Right cardiac atrium (tissue), 5 donors: ENCODE measurements at regions not wholly inside any gene's neighbourhood (a gene's known extent, or its start where the extent isn't known, plus 50 kb on each side); places are given as distances from the start of the nearest gene placed in this dataset.

Experiments used
- ATAC-seq, 2 donors: fragments of 200-7000 bp; cut with Tn5 transposase; one replicate each; pipeline versions ENCODE4 v1.8.0 to v1.9.1; 2020; ENCODE audit warnings: moderate library complexity in 2 of 2, mild to moderate bottlenecking in 1 of 2
- DNase-seq, 3 donors: peaks; one replicate each; pipeline ENCODE4 v3.0.0-alpha.2; 2020
- H3K27ac ChIP-seq: one replicate; pipeline ENCODE4 v1.5.1; 2013; ENCODE audit warnings: mild to moderate bottlenecking, low read length, control low read depth, moderate library complexity
- H3K27me3 ChIP-seq: one replicate; pipeline ENCODE4 v1.6.1; 2013; ENCODE audit not compliant: control insufficient read depth, insufficient read depth
- H3K4me1 ChIP-seq: one replicate; pipeline ENCODE4 v1.6.1; 2013; ENCODE audit warnings: low read length; ENCODE audit not compliant: control insufficient read depth, insufficient read depth
- H3K4me3 ChIP-seq: one replicate; pipeline ENCODE4 v1.5.1; 2013; ENCODE audit warnings: low read length, control low read depth
- H3K9me3 ChIP-seq: one replicate; pipeline ENCODE4 v1.6.1; 2013; ENCODE audit warnings: low read length; ENCODE audit not compliant: control insufficient read depth
- WGBS: extraction: QIAGEN DNeasy Blood & Tissue Kit; methylation state at CpG from one replicate; pipeline ENCODE4 v1.1.7; 2013; 5-methylcytosine and 5-hydroxymethylcytosine counted together
- intact Hi-C, 4 donors: fragments of 100-400 bp; cut with DNase I; formaldehyde crosslinking; loops; one replicate each; pipeline versions ENCODE4 v1.11.0 to v1.14.0; 2022 to 2023
- donor health status: healthy with polysubstance abuse.
- donor health status: DM: no; HTN: yes; CAD: no.
- donor health status: DM: no; HTN: no; CAD: no.
- donor health status: DM: no; HTN: yes; CAD: no; lungs with severe emphysema.
- donor health status: DM: yes; HTN: yes; CAD: no.

DNA sequence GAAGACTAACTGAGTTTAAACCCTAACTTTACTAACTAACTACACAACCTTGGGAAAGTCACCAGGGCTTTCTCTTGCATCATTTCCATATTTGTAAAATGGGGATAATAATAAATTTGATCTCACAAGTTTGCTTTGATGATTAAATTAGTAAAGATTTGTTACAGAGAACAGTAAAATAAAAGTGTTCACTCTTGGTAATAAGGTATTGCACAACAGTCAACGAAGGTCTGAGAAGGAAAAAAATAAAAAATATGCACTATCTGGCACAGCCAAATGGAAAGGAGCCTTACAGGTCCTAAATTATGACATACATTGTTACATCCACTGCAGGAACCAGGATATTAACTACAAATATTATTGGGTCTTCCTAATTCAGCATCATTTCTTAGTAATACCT is 160.0 kb upstream of the TMEM161B start:
- Histone ChIP-seq H3K27ac (no peak overlapping the region), H3K4me3 (no peak overlapping the region), H3K9me3 (no peaks in the 10 kb centered on the region), H3K27me3 (no peaks in the 10 kb centered on the region), H3K4me1 (no peaks in the 10 kb centered on the region)
- DNase-seq, result no peak
- intact Hi-C loops, result no loop called here
- 56% methylated on average over 1 of the region's 1 CpG for WGBS
- no peak for ATAC-seq

DNA sequence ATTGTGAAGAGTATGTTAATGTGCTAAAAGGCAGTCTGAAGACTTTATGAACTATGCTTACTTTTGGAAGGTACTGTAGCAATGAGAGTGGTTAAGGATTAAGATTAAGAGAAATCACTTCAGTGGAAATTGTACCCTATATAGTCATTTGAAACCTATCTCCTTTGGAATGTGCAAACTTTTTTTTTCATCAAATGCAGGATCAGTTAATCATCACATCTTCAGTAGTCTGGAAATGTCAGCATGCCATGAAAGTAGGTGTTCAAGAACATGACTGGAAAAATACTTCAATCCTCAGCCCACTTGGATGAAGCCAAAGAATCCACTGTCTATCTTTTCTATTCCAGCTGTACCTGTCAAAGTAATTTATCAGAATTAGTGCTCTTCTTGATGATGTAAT is 157.8 kb upstream of the TMEM161B start:
- intact Hi-C loops, result no loop called here
- Histone ChIP-seq H3K4me3 (no peak overlapping the region), H3K9me3 (no peaks in the 10 kb centered on the region), H3K4me1 (no peaks in the 10 kb centered on the region), H3K27me3 (no peaks in the 10 kb centered on the region), H3K27ac (no peak overlapping the region)
- ATAC-seq (no peak), DNase-seq (no peak)

DNA sequence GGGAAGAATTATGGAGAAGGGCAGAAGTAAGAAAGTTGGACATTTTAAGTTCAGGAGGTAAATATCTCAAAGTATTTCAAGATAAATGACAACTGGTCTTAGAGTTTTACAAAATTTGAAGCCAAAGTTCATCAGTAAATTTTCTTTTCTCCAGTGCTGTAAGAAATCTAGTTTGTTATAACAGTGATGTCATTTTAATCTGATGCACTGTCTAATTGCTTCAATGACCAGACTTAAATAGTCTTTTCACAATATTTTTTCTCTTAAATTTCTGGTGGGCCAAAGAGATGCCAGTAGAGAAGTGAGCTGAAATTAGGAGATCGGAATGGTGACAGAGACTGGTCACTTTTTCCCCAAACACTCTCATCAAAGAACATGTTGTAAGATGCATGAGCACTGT is 156.5 kb upstream of the TMEM161B start:
- WGBS, result 87% methylated on average over 1 of the region's 1 CpG
- H3K27ac ChIP-seq, result no peak overlapping the region
- H3K4me1 ChIP-seq, result no peaks in the 10 kb centered on the region
- intact Hi-C loops, result no loop called here
- no peak for ATAC-seq
- no peaks in the 10 kb centered on the region for H3K27me3 ChIP-seq
- no peak overlapping the region for H3K4me3 ChIP-seq
- H3K9me3 ChIP-seq, result no peaks in the 10 kb centered on the region
- DNase-seq, result no peak

DNA sequence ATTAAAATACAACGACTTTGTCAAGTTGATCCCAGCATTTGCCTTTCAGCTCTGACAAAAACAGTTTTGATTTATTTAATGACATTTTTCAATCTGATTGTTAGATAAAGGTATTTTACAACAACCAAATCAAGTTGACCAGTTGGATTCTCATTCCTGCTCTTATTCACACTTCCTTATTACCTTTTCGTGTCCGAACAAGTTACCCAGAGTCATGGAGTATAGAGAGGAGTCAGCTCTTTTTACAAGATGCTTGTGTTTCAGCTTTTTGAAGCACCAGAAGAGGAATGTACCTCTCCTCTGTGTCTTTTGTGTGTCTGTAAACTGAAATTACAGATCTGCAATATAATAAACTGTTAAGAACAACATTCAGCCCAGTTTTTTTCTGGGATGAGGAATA is 151.3 kb upstream of the TMEM161B start:
- Histone ChIP-seq H3K9me3 (no peaks in the 10 kb centered on the region), H3K4me3 (no peak overlapping the region), H3K27ac (no peak overlapping the region), H3K4me1 (no peaks in the 10 kb centered on the region), H3K27me3 (no peaks in the 10 kb centered on the region)
- no peak for DNase-seq
- WGBS, result 91% methylated on average over 3 of the region's 3 CpGs
- intact Hi-C loops, result no loop called here
- ATAC-seq, result no peak

DNA sequence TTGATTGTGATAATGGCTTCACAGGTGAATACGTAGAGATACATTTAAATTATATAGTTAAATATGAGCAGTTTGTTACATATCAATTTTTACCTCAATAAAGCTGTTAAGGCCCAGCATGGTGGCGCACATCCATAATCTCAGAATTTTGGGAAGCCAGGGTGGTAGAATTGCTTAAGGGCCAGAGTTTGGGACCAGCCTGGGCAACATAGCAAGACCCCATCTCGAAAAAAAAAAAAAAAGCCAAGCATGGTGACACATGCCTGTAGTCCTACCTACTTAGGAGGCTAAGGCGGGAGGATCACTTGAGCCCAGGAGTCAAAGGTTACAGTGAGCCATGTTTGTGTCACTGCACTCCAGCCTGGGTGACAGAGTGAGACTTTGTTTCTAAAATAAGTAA is 138.7 kb upstream of the TMEM161B start:
- no peak overlapping the region for H3K4me3 ChIP-seq
- DNase-seq (no peak), ATAC-seq (no peak)
- H3K27me3 ChIP-seq, result no peaks in the 10 kb centered on the region
- H3K27ac ChIP-seq, result no peak overlapping the region
- H3K9me3 ChIP-seq, result no peaks in the 10 kb centered on the region
- WGBS, result 88% methylated on average over 4 of the region's 4 CpGs
- H3K4me1 ChIP-seq, result no peaks in the 10 kb centered on the region
- intact Hi-C loops, result no loop called here

DNA sequence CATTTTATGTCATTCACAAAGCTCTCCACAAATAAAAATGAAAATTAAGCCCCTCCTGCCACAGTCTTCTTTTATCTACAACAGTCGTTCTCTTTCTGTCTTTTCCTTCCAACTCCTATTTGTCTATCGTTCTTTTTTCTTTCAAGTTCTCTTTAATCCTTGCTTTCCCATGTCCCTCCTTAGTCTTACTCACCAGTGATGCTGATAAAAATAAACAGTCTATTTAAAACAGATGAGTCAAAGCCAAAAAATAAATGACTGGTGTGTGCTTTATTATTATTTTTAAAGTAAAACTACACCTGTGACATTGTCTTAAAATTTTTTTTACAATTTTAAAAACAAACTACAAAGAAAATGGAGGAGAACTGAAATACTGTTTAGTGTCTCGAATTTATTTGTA is 137.1 kb upstream of the TMEM161B start:
- intact Hi-C loops, result no loop called here
- H3K9me3 ChIP-seq, result no peaks in the 10 kb centered on the region
- no peaks in the 10 kb centered on the region for H3K4me1 ChIP-seq
- no peak overlapping the region for H3K4me3 ChIP-seq
- DNase-seq (no peak), ATAC-seq (no peak)
- no peaks in the 10 kb centered on the region for H3K27me3 ChIP-seq
- H3K27ac ChIP-seq, result no peak overlapping the region
- WGBS, result 55% methylated on average over 3 of the region's 3 CpGs

DNA sequence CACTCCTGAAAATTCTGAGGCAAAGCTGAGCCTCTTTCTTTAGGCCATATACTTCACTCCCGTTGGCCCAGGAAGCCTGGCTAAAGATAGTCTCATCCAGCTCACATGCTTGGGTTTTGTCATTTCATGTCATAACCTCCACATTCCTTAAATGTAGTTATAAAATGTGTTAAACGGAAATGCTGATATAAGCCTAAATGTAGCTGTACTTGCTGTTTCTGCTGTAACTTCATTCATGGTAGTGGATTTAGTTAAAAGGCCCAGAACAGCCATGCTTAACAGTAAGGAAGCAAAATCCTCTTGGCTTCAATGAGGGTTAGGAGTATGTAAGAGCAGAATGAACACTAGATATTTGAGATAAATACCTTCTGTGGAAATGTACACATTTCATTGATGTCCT is 135.8 kb upstream of the TMEM161B start:
- H3K27ac ChIP-seq, result no peak overlapping the region
- H3K4me3 ChIP-seq, result no peak overlapping the region
- 57% methylated on average over 2 of the region's 2 CpGs for WGBS
- DNase-seq (no peak), ATAC-seq (no peak)
- no peaks in the 10 kb centered on the region for H3K4me1 ChIP-seq
- intact Hi-C loops, result no loop called here
- H3K9me3 ChIP-seq, result no peaks in the 10 kb centered on the region
- no peaks in the 10 kb centered on the region for H3K27me3 ChIP-seq

DNA sequence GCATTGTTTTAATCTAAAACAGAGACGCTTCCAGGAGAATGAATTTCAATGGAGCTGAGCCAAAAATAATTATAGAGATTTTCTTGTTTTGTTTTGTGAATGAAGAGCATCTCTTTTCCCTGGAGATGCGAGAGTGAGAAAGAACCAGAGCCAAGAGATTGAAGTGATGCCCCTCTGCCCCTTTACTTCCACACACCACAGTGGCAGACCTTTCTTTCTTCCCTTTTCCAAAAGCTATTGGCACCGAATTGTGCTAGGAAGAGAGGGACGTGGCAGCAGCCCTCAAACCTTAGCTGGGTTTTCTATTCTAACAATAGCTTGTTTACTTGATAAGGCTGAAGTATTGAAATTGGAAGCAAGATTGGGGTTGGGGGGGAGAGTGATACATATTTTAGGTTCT is 133.0 kb upstream of the TMEM161B start:
- no peaks in the 10 kb centered on the region for H3K27me3 ChIP-seq
- H3K27ac ChIP-seq, result no peak overlapping the region
- no peak for DNase-seq
- no peaks in the 10 kb centered on the region for H3K9me3 ChIP-seq
- intact Hi-C loops, result no loop called here
- no peak overlapping the region for H3K4me3 ChIP-seq
- ATAC-seq, result no peak
- peaks cover 2% of the 10 kb centered on the region for H3K4me1 ChIP-seq
- WGBS, result 25% methylated on average over 4 of the region's 4 CpGs

DNA sequence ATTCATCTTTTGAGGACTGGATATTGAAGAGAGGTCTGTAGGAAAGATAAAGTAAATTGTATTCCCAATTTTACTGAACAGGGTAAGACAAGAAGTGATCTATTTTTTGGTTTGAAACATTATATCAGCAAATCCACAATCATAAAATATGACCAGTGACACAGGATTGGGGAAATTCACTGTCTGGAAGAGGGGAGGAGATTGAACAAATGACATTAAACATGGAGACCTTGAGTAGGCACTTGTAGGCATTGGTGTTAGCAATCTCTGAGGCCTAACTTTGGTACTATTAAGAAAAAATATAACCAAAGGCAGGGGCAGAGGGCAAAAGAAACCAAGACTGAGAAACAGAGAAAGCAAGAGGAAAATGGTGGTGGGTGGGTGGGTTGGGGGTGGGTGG is 132.6 kb upstream of the TMEM161B start:
- Histone ChIP-seq H3K9me3 (no peaks in the 10 kb centered on the region), H3K27me3 (no peaks in the 10 kb centered on the region), H3K27ac (no peak overlapping the region), H3K4me1 (peaks cover 2% of the 10 kb centered on the region), H3K4me3 (no peak overlapping the region)
- ATAC-seq, result no peak
- no peak for DNase-seq
- intact Hi-C loops, result no loop called here

DNA sequence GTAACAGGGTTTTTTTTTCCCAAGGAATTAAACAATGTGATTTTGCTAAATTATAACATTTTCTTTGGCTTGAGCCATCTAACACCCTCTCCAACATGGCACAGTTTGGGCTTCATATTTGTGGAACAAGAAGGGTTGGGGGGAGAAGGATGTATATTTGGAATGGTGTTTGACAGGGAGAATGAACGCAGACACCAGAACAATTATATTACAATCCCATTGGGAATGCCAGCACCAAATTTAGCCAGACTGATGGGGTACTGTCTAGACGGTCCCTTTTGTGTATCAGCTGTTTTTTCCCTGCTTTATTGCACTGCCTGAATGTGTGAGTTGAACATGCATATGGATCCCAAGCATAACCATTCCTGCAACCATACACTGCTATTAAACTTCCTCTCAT is 130.9 kb upstream of the TMEM161B start:
- Histone ChIP-seq H3K9me3 (no peaks in the 10 kb centered on the region), H3K27me3 (no peaks in the 10 kb centered on the region), H3K27ac (no peak overlapping the region), H3K4me1 (peaks cover 2% of the 10 kb centered on the region), H3K4me3 (no peak overlapping the region)
- intact Hi-C loops, result no loop called here
- ATAC-seq, result no peak
- 76% methylated on average over 2 of the region's 2 CpGs for WGBS
- no peak for DNase-seq

DNA sequence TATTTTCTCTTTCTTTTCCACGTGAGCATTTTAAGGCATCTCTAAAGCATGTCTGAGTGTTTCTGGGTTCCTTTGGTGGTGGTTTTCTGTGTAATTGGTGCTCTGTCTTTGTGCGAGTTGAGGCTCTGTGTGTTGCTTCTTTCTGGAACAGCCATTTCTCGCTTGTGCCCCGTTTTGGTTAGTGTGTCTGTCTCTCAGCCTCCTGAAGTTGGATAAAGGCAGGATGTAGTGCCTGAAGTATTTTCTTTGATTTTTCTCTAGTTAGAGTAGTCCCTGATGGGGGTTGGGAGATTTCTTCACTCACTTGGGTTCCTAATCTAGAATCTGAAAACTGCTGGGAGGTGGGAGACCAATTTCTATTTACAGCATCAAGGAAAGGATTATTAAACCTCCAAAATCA is 129.7 kb upstream of the TMEM161B start:
- Histone ChIP-seq H3K27me3 (no peaks in the 10 kb centered on the region), H3K9me3 (no peaks in the 10 kb centered on the region), H3K27ac (no peak overlapping the region), H3K4me3 (no peak overlapping the region), H3K4me1 (peaks cover 2% of the 10 kb centered on the region)
- intact Hi-C loops, result no loop called here
- WGBS, result 58% methylated on average over 4 of the region's 4 CpGs
- ATAC-seq (no peak), DNase-seq (no peak)

DNA sequence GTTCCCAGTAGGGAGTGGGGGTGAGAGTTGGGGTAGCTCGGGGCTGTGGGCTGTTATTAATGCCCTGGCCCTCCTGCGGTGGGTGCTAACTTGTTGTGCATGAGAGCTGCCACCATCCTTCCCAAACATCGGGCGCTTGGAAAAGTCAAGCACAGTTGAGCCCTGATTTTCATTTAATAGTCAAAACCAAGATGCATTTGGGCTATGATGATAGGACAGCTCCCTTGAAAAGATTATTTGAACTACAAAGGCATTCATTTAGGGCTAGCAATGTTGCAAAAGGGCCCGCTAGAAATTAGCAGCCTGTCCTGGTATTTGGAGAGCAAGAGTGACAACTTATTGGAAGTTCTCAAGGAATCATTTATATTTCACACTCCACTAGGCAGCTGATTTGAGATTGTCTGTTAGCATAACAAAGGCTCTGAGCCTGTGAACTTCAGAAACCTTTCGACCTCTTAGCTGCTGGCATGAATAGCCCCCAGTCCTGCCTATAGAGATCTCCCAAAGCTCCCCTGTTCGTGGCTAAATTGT is 128.2 kb upstream of the TMEM161B start:
- Histone ChIP-seq H3K27me3 (no peaks in the 10 kb centered on the region), H3K27ac (no peak overlapping the region), H3K4me3 (no peak overlapping the region), H3K9me3 (no peaks in the 10 kb centered on the region), H3K4me1 (peaks cover 2% of the 10 kb centered on the region)
- WGBS, result 68% methylated on average over 7 of the region's 7 CpGs
- ATAC-seq (no peak), DNase-seq (no peak)
- intact Hi-C loops, result no loop called here
